ENCODE measurements at regions not wholly inside any gene's neighbourhood (a gene's known extent, or its start where the extent isn't known, plus 50 kb on each side); places are given as distances from the start of the nearest gene placed in this dataset.
"Not testable (repeated sequence)": the region's sequence is repeated elsewhere in the genome, so short reads cannot be mapped to it uniquely, and the experiment has no call there.

- H3K4me1 ChIP-seq; H3K36me3 ChIP-seq; DNase-seq; H3K27ac ChIP-seq; H3K4me3 ChIP-seq; H3K9me3 ChIP-seq (replicated peaks); H3K27me3 ChIP-seq: not testable (repeated sequence)
Observed at GRCh38 chr16:29145486-29146225, 160.8 kb downstream of the LAT start.

DNA sequence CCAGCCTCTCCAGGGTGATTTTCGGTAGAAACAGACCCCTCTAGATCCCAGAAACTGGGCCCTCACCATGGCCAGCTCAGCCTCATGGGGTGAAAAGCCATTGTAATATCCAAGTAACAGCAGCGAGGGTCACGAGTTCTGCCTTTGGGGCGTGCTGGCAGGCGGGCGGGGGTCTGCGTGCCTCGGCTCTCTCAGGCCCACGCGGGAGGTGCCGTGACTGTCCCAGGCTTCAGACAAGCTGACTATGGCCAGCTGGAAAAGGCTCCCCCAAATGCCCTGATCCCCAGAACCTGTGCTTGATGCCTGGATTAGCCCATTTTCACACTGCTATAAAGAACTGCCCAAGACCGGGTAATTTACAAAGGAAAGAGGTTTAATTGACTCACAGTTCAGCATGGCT is 160.2 kb downstream of the LAT start:
- H3K27ac ChIP-seq; H3K4me3 ChIP-seq; H3K27me3 ChIP-seq; H3K4me1 ChIP-seq; H3K36me3 ChIP-seq; H3K9me3 ChIP-seq (replicated peaks); DNase-seq: not testable (repeated sequence)

GRCh38 chr16:29144669-29145062 is 159.8 kb downstream of the LAT start:
- not testable (repeated sequence) for H3K4me1 ChIP-seq; H3K36me3 ChIP-seq; H3K9me3 ChIP-seq (replicated peaks); DNase-seq; H3K27me3 ChIP-seq; H3K27ac ChIP-seq; H3K4me3 ChIP-seq

DNA sequence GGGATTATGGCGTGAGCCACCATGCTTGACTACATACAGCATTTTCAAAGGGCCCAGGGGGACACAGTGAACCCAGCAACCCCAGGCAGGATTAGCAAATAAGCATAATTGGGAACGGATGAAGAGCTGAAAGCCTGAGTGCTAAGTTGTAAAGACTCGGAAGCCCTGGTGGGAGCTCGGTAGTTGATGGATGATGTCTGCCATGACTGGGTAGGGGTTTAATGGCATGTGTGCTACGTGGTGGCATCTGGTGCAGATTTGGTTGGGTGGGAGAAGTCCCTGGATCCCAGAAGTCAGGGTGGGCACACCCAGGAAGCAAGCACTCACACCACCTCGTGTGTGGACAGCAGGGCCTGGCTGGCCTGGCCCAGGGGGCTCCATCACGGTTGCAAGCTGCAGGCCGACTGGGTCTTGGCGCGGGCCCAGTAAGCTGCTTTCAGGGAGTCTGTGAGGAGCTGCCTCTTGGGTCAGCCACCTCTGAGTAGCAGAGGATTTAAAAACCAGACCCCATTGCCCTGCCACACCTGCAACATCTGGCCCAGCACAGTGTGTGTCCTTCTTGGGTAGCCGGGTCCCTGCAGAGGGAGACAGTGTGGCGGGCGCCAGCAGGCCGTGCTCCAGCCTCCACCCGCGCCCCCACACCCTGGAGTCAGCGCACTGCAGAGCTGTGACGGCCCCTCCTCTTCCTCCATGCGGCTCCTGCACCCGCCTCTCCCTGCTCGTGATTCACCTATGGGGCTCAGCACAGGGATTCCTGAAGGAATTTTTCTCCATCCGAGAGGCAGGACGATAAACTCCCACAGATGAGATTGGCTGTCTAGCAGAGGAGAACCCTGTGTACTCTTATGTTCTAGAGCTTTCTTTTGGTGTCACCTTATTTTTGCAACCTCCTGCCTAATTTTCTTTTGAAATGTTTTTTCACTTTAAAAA is 159.2 kb downstream of the LAT start:
- H3K36me3 ChIP-seq; H3K27ac ChIP-seq; H3K9me3 ChIP-seq (replicated peaks); H3K4me3 ChIP-seq; DNase-seq; H3K27me3 ChIP-seq; H3K4me1 ChIP-seq: not testable (repeated sequence)

- not testable (repeated sequence) for H3K4me3 ChIP-seq; H3K36me3 ChIP-seq; H3K9me3 ChIP-seq (replicated peaks); H3K27ac ChIP-seq; H3K27me3 ChIP-seq; H3K4me1 ChIP-seq; DNase-seq
Observed at GRCh38 chr16:29142506-29142905, 157.7 kb downstream of the LAT start.

DNA sequence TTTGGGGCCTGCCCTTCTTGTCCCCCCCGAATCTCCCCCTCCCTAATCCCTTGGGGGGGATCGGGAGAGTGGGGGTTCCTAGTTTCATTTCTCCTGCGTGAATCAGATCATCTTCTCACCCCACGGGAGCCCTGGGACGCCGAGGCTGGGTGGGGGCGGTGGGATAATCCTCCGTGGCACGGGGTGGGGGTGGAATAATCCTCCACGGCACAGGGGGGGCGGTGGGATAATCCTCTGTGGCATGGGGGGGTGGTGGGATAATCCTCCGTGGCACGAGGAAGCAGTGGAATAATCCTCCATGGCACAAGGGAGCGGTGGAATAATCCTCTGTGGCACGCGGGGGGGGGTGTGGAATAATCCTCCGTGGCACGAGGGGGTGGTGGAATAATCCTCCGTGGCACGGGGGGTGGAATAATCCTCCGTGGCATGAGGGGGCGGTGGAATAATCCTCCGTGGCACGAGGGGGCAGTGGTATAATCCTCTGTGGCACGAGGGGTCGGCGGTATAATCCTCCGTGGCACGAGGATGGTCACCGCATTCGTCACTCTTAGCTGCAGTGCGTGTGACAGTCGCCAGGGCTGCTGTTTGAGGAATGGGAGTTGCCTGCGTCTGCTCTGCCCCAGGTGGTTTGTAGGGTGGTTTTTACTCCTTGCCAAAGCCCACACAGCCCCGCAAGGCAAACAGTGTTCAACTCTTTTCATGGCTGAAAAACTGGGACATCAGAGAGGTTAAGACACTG is 156.9 kb downstream of the LAT start:
- no peaks in the 10 kb centered on the region for H3K27me3 ChIP-seq

GRCh38 chr16:29141121-29141520 is 156.3 kb downstream of the LAT start:
- not testable (repeated sequence) for H3K9me3 ChIP-seq (replicated peaks)

More for the DNA sequence above, 156.9 kb downstream of the LAT start:
- Histone ChIP-seq H3K27ac (no peak overlapping the region), H3K9me3 (replicated peaks) (no peaks in the 10 kb centered on the region), H3K4me1 (no peaks in the 10 kb centered on the region), H3K36me3 (no peaks in the 10 kb centered on the region), H3K4me3 (no peak overlapping the region)
- no peak for DNase-seq

GRCh38 chr16:29139901-29140855 is 155.3 kb downstream of the LAT start:
- not testable (repeated sequence) for H3K9me3 ChIP-seq (replicated peaks); H3K36me3 ChIP-seq; H3K4me3 ChIP-seq; H3K27ac ChIP-seq; H3K4me1 ChIP-seq; DNase-seq; H3K27me3 ChIP-seq

More at GRCh38 chr16:29141121-29141520, 156.3 kb downstream of the LAT start:
- H3K27ac ChIP-seq, DNase-seq, H3K4me1 ChIP-seq, H3K27me3 ChIP-seq, H3K4me3 ChIP-seq, H3K36me3 ChIP-seq: not testable (repeated sequence)

GRCh38 chr16:29139261-29139802 is 154.5 kb downstream of the LAT start:
- no peak for DNase-seq
- Histone ChIP-seq H3K27me3 (no peaks in the 10 kb centered on the region), H3K4me1 (no peaks in the 10 kb centered on the region), H3K36me3 (no peaks in the 10 kb centered on the region), H3K27ac (no peak overlapping the region), H3K4me3 (no peak overlapping the region), H3K9me3 (replicated peaks) (no peaks in the 10 kb centered on the region)

DNA sequence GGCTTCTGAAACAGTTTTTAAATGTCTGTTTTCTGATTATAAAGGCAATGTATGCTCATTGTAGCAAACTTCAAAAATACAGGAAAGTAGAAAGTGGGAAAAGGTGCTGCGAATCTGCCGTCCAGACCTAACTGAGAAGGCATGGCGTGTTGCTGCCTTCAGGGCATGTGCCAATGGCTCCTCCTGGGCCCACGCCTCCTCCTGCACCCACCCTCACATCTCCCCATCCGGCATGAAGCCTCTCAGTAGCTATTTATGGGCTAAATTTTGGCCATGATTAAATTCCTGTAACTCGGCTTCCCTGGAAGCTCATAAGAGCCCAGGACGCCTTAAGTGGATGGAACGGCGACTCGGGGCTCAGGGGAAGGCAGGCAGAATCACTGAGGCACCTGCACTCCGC is 153.8 kb downstream of the LAT start:
- H3K27me3 ChIP-seq; DNase-seq; H3K9me3 ChIP-seq (replicated peaks); H3K27ac ChIP-seq; H3K4me1 ChIP-seq; H3K36me3 ChIP-seq; H3K4me3 ChIP-seq: not testable (repeated sequence)

- not testable (repeated sequence) for H3K4me3 ChIP-seq; H3K27me3 ChIP-seq; H3K9me3 ChIP-seq (replicated peaks); H3K27ac ChIP-seq; DNase-seq; H3K36me3 ChIP-seq; H3K4me1 ChIP-seq
Observed at GRCh38 chr16:29137894-29138662, 153.2 kb downstream of the LAT start.

DNA sequence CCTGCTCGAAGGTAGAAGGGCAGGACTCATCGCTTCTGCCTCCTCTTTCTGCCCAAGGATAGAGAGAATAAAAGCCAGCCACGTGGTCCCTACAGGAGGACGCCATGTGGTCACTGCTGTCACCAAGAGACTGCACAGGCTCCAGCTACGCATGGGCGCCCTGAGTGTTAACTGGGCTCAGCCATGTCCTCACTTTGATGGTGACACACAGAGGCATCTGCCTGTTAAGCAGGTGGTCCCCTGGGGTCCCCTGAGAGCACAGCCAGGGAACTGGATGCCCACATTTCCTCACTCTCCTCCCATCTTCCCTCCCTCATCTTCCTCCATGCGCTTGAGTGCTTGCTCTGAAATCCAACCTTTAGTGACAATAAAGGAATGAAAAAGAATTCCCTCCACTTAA is 152.6 kb downstream of the LAT start:
- not testable (repeated sequence) for H3K4me3 ChIP-seq; H3K27ac ChIP-seq; H3K27me3 ChIP-seq; H3K4me1 ChIP-seq; H3K9me3 ChIP-seq (replicated peaks); DNase-seq; H3K36me3 ChIP-seq

- not testable (repeated sequence) for H3K36me3 ChIP-seq; H3K4me3 ChIP-seq; H3K27ac ChIP-seq; H3K9me3 ChIP-seq (replicated peaks); H3K27me3 ChIP-seq; H3K4me1 ChIP-seq
- DNase-seq: peak in 1 of 2 experiments; percentile 19
Observed at GRCh38 chr16:29136916-29137315, 152.1 kb downstream of the LAT start.
